PC-3 (cell line): ENCODE measurements at regions not wholly inside any gene's neighbourhood (a gene's known extent, or its start where the extent isn't known, plus 50 kb on each side); places are given as distances from the start of the nearest gene placed in this dataset.

ENCODE experiments used
- ATAC-seq: fragments of 200-7000 bp; cut with Tn5 transposase; 2 replicates; pipeline ENCODE4 v1.9.1; 2020; ENCODE audit warnings: mild to moderate bottlenecking, moderate library complexity
- BruUV-seq: library from RNA; stranded (reverse); fragments of 400-500 nt; replicated peaks from 2 replicates; lab custom pipeline; 2021; lab: Mats Ljungman, UMichigan
- CTCF ChIA-PET: fragments of 300-600 bp; sonication (Branson Sonifier 250); formaldehyde crosslinking; loops from one replicate; lab custom pipeline; 2022; ENCODE audit warnings: antibody characterized with exemption; lab: Charles Lee
- POLR2A ChIA-PET: fragments of 300-600 bp; sonication (Branson Sonifier 250); formaldehyde crosslinking; loops from one replicate; lab custom pipeline; 2022; ENCODE audit warnings: antibody characterized with exemption; ENCODE audit not compliant: unreplicated experiment; lab: Charles Lee
- DNase-seq: peaks from one replicate; pipeline ENCODE4 v3.0.0-alpha.2; 2015
- H2AFZ ChIP-seq: fragments of 300-600 bp; sonication (generic); 2 replicates; pipeline ENCODE4 v1.6.0; 2016; ENCODE audit warnings: antibody characterized with exemption, low read length
- H3F3A ChIP-seq: fragments of 300-600 bp; sonication (generic); one replicate; pipeline ENCODE4 v1.6.0; 2017; ENCODE audit warnings: antibody characterized with exemption, low read length, control low read depth, mild to moderate bottlenecking; ENCODE audit not compliant: unreplicated experiment
- H3K27ac ChIP-seq: fragments of 300-600 bp; sonication (generic); 2 replicates; pipeline ENCODE4 v1.5.1; 2016; ENCODE audit warnings: mild to moderate bottlenecking, low read length
- H3K27me3 ChIP-seq: fragments of 300-600 bp; sonication (generic); 2 replicates; pipeline ENCODE4 v1.6.1; 2016; ENCODE audit warnings: low read length, mixed read lengths
- H3K36me3 ChIP-seq: fragments of 300-600 bp; sonication (generic); 2 replicates; pipeline ENCODE4 v1.6.1; 2016; ENCODE audit warnings: low read depth, mixed run types, low read length, mixed read lengths
- H3K4me1 ChIP-seq: fragments of 300-600 bp; sonication (generic); 2 replicates; pipeline ENCODE4 v1.5.1; 2016; ENCODE audit warnings: low read length; ENCODE audit not compliant: insufficient read depth
- H3K4me2 ChIP-seq: fragments of 300-600 bp; sonication (generic); 2 replicates; pipeline ENCODE4 v1.6.0; 2016; ENCODE audit warnings: low read length
- H3K4me3 ChIP-seq: fragments of 300-600 bp; sonication (generic); 2 replicates; pipeline ENCODE4 v1.5.1; 2016; ENCODE audit warnings: mild to moderate bottlenecking, low read length, mixed read lengths
- H3K79me2 ChIP-seq: fragments of 300-600 bp; sonication (generic); 2 replicates; pipeline ENCODE4 v1.6.1; 2017; ENCODE audit warnings: low read length, mixed read lengths
- H3K9ac ChIP-seq: fragments of 300-600 bp; sonication (generic); 2 replicates; pipeline ENCODE4 v1.6.0; 2016; ENCODE audit warnings: mild to moderate bottlenecking, low read length
- H3K9me2 ChIP-seq: fragments of 300-600 bp; sonication (generic); replicated peaks from 2 replicates; pipeline ENCODE4 v1.6.1; 2016; ENCODE audit warnings: mixed run types, low read length, mixed read lengths
- H3K9me3 ChIP-seq: fragments of 300-600 bp; sonication (generic); 2 replicates; pipeline ENCODE4 v1.6.1; 2016; ENCODE audit warnings: low read length, mixed read lengths
- H4K20me1 ChIP-seq: fragments of 300-600 bp; sonication (generic); 2 replicates; pipeline ENCODE4 v1.6.1; 2016; ENCODE audit warnings: low read length, mixed read lengths
- EZH2 ChIP-seq: fragments of 300-600 bp; sonication (generic); IDR thresholded peaks from one replicate; pipeline ENCODE4 v1.6.1; 2017; ENCODE audit warnings: antibody characterized with exemption, mild to moderate bottlenecking, low read length; ENCODE audit not compliant: unreplicated experiment
- EZH2phosphoT487 ChIP-seq: fragments of 300-600 bp; sonication (generic); IDR thresholded peaks from 2 replicates; pipeline ENCODE4 v1.6.1; 2018; ENCODE audit warnings: mild to moderate bottlenecking, antibody characterized with exemption, low read length, borderline replicate concordance
- intact Hi-C: fragments of 100-400 bp; cut with micrococcal nuclease; formaldehyde crosslinking; loops from 2 replicates; pipeline ENCODE4 v1.9.0; 2023
- TF ChIP-seq, protein P1 (sequence below): fragments of 300-600 bp; sonication (generic); conservative IDR thresholded peaks from 2 replicates; pipeline ENCODE4 v1.5.1; 2017; ENCODE audit warnings: antibody characterized with exemption, low read depth, mild to moderate bottlenecking, low read length

DNA sequence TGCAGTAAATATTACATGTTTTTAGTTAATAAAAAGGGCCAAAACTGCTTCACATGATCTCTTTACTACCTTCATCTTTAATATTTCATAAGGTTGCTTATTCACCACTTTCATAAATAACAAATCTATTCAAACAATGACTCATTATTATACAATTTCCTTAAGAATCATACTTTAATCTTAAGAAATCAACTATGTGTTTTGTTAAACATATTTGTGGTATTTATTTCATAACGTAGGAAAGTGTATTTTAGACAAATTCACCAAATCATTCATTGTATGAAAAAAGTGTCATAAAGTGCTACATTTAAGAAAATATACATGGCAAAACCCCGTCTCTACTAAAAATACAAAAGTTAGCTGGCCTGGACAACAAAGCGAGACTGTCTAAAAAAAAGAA, 150.5 kb upstream of the RXFP1 start:
- no TSS peak for BruUV-seq
- Histone ChIP-seq H3K27me3 (no peaks in the 10 kb centered on the region), H3K4me2 (peak overlapping the region; percentile 71), H3K27ac (peak overlapping the region; percentile 80), H3F3A (peaks cover 5% of the 10 kb centered on the region), H3K79me2 (no peaks in the 10 kb centered on the region), H3K4me3 (no peak overlapping the region), H3K9ac (peak overlapping the region; percentile 29), H3K9me2 (no peaks in the 10 kb centered on the region), H2AFZ (no peak overlapping the region), H3K36me3 (no peaks in the 10 kb centered on the region), H3K4me1 (peaks cover 29% of the 10 kb centered on the region), H4K20me1 (no peaks in the 10 kb centered on the region), H3K9me3 (no peaks in the 10 kb centered on the region)
- peak; percentile 72 for ATAC-seq
- DNase-seq = peak; percentile 50
- TF ChIP-seq EZH2 (no peak), EZH2phosphoT487 (no peak)
- TF ChIP-seq, protein P1, sequence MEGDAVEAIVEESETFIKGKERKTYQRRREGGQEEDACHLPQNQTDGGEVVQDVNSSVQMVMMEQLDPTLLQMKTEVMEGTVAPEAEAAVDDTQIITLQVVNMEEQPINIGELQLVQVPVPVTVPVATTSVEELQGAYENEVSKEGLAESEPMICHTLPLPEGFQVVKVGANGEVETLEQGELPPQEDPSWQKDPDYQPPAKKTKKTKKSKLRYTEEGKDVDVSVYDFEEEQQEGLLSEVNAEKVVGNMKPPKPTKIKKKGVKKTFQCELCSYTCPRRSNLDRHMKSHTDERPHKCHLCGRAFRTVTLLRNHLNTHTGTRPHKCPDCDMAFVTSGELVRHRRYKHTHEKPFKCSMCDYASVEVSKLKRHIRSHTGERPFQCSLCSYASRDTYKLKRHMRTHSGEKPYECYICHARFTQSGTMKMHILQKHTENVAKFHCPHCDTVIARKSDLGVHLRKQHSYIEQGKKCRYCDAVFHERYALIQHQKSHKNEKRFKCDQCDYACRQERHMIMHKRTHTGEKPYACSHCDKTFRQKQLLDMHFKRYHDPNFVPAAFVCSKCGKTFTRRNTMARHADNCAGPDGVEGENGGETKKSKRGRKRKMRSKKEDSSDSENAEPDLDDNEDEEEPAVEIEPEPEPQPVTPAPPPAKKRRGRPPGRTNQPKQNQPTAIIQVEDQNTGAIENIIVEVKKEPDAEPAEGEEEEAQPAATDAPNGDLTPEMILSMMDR = no peak
- CTCF ChIA-PET = no interaction called here
- intact Hi-C loops = loop anchor here (2.0 to 10.0 kb wide), 4 partner anchors 56 to 276 kb away; no protein-coding TSS in a partner anchor
- POLR2A ChIA-PET = no interaction called here

DNA sequence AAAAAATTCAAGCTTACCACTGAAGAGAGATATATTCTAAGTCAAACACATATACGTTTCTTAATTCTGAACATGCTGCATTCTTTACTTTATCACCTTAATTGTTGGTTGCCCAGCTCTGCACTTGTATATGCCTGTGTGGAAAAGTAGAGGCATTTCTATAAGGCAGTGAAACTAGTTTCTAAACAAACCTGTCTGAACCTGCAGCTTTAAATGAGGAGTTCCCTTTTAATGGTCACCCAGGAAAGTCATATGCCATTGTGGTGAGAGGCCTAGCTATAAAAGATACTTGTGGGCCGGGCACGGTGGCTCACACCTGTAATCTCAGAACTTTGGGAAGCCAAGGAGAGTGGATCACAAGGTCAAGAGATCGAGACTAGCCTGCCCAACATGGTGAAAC, 147.4 kb upstream of the RXFP1 start:
- Histone ChIP-seq H3K27ac (no peak overlapping the region), H3K4me3 (no peak overlapping the region), H3F3A (peaks cover under 1% of the 10 kb centered on the region), H3K9me2 (no peaks in the 10 kb centered on the region), H3K27me3 (no peaks in the 10 kb centered on the region), H2AFZ (no peak overlapping the region), H4K20me1 (no peaks in the 10 kb centered on the region), H3K4me2 (no peak overlapping the region), H3K36me3 (no peaks in the 10 kb centered on the region), H3K9me3 (no peaks in the 10 kb centered on the region), H3K4me1 (peaks cover 28% of the 10 kb centered on the region), H3K79me2 (no peaks in the 10 kb centered on the region), H3K9ac (no peak overlapping the region)
- intact Hi-C loops = loop anchor here (10.0 kb wide), 2 partner anchors 110 to 280 kb away; no protein-coding TSS in a partner anchor
- ChIA-PET CTCF (no interaction called here), POLR2A (no interaction called here)
- ATAC-seq = no peak
- no TSS peak for BruUV-seq
- DNase-seq = no peak
- TF ChIP-seq EZH2phosphoT487 = no peak
- no peak for TF ChIP-seq EZH2
- TF ChIP-seq, protein P1 = no peak

DNA sequence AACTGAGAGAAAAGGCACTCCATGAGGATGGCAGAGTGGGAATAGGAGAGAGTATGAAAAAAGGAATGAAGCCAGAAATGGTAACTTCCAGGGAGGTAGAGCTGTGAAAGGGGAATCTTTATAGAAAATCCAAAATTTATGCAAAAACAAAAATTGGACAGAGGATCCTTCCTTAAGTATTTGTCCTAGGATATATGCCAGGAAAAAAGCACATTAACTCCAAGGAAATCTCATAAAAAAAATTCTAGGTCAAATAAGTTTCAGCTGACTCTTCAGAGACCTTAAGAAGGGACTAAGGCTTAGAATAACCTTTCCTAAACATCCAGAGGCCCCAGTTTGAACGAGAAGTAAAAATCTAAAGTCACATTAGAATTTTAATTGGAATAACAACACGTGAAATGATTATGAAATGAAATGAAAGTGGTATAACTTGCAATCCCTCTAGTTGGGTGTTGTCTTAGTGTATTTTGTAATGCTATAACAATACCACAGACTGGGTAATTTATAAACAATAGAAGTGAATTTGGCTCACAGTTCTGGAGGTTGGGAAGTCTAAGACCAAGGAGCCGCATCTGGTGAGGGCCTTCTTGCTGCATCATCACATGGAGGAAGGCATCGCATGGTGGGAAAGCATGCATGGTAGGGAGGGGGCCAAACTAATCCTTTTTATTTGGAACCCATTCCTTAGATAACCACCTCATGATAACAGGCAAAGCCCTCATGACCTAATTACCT, 145.4 kb upstream of the RXFP1 start:
- Histone ChIP-seq H3K27me3 (no peaks in the 10 kb centered on the region), H3K4me1 (peaks cover 10% of the 10 kb centered on the region), H3F3A (no peaks in the 10 kb centered on the region), H2AFZ (no peak overlapping the region), H3K9me2 (no peaks in the 10 kb centered on the region), H3K4me3 (no peak overlapping the region), H3K9ac (no peak overlapping the region), H3K4me2 (no peak overlapping the region), H3K27ac (no peak overlapping the region), H4K20me1 (no peaks in the 10 kb centered on the region), H3K9me3 (no peaks in the 10 kb centered on the region), H3K36me3 (no peaks in the 10 kb centered on the region), H3K79me2 (no peaks in the 10 kb centered on the region)
- TF ChIP-seq, protein P1 = no peak
- ATAC-seq (no peak), DNase-seq (no peak)
- CTCF ChIA-PET = no interaction called here
- BruUV-seq = no TSS peak
- POLR2A ChIA-PET = no interaction called here
- intact Hi-C loops = loop anchor here (10.0 kb wide), 2 partner anchors 111 to 281 kb away; no protein-coding TSS in a partner anchor
